Activated naive CD4-positive, alpha-beta T cell (primary cell): ENCODE measurements at regions not wholly inside any gene's neighbourhood (a gene's known extent, or its start where the extent isn't known, plus 50 kb on each side); places are given as distances from the start of the nearest gene placed in this dataset.
"Not testable (repeated sequence)": the region's sequence is repeated elsewhere in the genome, so short reads cannot be mapped to it uniquely, and the experiment has no call there.

Experiments
- DNase-seq, 4 experiments: peaks; one replicate each; lab custom pipeline; 2025; lab: John Stamatoyannopoulos, UW

DNA sequence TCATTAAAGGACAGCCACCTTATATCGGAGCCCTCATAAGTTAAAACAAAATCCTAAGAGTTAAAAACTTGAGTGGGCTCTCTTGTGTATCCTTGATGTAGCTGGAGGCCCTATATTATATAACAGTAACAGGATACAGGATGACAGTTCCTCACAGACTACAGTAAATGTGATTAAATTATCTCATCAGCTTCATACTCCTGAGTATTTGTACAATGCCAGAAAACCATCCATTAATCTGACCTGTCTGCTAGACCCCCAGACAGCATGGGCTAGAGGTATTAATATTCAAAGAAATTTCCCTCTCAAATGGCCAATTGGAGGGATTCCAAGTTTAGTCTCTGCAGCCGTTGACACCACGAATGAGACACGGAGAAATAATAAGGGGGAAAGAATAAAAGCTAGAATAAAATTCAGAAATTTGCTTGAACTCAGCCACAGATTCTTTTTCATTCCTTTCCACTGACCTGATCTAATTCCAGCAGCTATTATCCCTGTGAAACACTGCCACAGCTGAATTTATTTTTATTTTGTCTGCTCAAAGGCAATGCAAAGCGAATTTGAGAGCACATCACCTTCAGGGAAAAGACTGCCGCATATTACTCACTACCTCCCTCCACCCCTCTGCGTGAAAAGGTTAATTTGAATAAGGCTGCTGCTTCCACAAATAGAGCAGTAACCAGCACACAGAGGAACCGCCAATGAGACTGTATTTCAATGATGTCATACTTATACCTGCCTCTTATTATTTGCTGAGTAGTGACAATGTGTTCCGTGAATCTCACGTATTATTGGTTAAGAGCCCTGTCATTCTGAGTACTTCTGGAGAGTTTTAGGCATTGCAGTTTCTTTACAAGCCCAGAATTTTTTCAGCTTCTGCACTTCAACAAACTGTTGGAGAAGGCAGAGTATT lies 155.9 kb upstream of the KLF12 start:
- no peak for DNase-seq

DNA sequence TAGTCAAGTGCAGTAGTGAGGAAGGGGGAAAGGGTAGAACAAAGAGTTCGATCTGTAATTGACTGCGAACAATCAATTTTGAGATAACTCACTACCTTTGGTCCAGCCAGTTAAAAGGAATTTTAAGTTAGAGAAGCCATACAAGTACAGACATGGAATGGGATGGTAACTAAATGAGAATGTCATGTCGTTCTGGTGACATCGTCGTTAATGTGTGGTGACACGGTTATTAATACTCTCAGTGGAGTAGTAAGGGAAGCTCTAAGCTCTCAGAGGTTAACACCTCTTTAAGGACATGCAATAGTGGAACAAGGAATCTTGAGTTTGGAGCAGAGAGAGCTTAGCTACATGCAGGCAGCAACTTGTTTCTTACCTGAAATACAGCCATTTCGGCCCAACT lies 154.9 kb upstream of the KLF12 start:
- DNase-seq = no peak

- DNase-seq = peak in 2 of 4 experiments; percentile 9 to 12
Measured at GRCh38 chr13:74288361-74288911, 154.2 kb upstream of the KLF12 start.

DNA sequence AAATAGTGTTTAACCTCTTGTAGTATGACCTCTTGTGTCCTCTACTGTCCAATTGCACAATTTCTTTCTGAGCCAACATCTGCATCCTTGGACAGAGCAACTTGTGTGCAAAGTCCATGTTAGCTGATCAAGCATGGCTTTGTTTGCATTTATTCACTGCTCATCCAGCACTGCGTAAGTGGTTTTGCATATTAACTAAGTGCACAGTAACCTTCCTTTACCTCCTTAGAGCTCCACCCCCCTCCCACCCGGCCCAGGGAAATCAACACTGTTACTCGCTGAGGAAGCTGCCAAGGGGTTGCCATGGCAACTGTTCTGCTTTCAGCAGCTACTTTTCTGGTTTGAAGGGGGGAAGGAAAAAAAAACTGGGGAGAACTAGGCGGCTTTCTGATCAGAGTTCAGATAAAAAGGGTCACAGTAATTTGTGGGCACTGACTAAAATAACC lies 153.5 kb upstream of the KLF12 start:
- peak; percentile 3 to 77 (median 46) for DNase-seq

DNA sequence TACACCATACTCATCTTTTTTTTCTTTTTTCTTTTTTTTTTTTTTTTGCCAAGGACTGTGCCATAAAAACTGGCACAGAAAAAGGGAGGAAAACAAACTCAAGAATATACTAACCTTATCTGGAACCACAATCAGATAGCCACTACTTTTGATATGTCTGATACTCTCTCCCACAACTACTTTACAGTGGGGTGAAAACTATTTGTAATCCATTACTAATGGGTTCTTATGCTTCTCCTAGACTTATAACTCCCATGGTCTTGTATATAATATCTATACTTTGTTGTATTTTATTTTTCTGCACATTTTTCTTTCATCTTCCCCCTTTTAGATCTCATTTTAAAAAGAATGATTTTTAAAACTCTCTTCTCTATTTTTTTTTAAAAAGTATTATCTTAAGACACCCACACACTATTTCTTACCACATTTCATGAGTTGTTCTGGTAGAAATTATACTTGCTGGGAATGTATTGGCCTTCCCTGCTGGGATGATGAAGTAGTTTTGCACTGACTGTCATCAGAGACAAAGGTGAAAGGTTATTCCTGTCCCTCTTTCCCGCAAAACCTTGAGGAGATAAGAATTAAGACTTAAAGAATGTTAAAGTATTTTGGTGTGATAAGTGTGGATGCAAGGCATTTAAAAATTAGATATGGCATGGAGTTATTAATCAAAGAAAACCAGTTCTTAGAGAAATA lies 146.7 kb upstream of the KLF12 start:
- DNase-seq = no peak

- no peak for DNase-seq
Measured at GRCh38 chr13:74280093-74280794, 146.0 kb upstream of the KLF12 start.

GRCh38 chr13:74278901-74279300 lies 144.7 kb upstream of the KLF12 start:
- no peak for DNase-seq

- DNase-seq = no peak
Measured at GRCh38 chr13:74274916-74275315, 140.7 kb upstream of the KLF12 start.

DNA sequence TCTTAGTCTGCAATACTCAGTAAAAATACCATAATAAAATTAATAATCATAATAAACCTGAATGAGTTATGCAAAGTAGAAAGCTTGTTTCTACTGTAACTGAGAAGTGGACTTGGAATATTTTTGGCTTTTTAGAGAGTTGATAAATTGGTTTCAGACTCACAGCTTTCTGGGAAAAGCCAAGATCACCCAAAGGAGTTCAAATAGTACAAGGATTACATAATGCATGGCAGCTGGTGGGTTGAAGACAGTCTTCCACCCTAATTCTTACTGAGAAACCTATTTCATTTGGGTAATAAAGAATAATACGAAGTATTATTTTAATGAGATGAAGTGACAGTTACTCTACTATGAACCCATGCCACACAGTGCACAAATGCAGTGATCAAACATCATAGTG lies 139.4 kb upstream of the KLF12 start:
- no peak for DNase-seq

DNA sequence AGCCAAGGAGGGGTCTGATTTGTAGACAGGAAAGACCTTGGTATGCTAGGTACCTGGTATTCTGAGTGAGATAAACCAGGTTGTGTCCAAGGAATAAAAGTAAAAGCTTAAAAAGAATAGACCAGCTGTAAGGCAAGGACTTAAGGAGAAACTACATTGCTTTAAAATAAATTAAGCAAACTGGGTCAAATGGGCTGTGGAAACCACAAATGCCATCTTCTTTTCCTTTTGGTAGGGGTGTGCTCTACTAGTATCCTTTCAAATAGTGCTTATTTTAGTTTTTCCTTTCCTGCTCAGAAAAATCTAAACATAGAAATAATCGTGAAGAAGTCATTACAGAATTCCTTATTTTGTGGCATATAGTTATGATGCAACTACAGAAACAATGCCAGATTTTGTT lies 138.6 kb upstream of the KLF12 start:
- DNase-seq = no peak

DNA sequence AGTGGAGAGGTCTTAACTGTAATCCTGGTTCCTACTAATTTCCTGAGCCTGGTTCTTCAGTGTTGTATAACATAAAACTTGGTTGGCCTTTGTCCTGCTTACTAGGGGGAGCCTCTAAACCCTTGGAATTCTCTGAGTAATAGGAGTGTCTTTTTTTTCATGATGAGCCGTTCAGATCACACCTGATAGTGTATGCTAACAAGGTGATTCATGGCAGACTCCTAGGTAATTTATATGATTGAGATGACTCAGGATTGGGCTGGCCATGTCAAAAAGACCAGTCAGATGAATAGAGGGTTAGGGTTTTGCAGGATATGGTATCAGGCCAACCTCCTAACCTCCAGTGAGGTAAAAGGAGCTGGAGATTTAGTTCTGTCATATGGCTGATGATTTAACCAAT lies 135.8 kb upstream of the KLF12 start:
- no peak for DNase-seq

GRCh38 chr13:74266861-74267260 lies 132.7 kb upstream of the KLF12 start:
- no peak for DNase-seq

DNA sequence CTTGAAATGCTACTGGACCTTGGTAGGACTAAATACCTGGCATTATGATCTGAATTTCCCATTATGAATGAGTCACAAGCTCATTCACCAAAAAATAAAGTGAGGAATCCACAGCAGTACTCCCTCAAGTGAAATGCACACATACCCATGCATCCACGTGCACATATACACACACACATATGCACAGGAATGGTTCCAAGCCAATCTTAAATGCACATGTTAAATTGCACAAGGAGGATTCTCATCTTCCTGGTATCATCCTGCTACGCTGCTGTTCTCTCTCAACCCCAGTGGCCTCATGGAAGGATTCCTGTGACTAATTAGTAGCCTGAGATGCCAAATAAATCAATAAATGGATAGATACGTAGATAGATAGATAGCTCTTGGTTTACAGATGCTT lies 132.1 kb upstream of the KLF12 start:
- no peak for DNase-seq

GRCh38 chr13:74264333-74264732 lies 130.1 kb upstream of the KLF12 start:
- DNase-seq = no peak

- not testable (repeated sequence) for DNase-seq
Measured at GRCh38 chr13:74260420-74260819, 126.2 kb upstream of the KLF12 start.

GRCh38 chr13:74259641-74260040 lies 125.4 kb upstream of the KLF12 start:
- DNase-seq = no peak

- no peak for DNase-seq
Measured at GRCh38 chr13:74258961-74259360, 124.8 kb upstream of the KLF12 start.

- no peak for DNase-seq
Measured at GRCh38 chr13:74256969-74257368, 122.8 kb upstream of the KLF12 start.

- no peak for DNase-seq
Measured at GRCh38 chr13:74253161-74253560, 119.0 kb upstream of the KLF12 start.

DNA sequence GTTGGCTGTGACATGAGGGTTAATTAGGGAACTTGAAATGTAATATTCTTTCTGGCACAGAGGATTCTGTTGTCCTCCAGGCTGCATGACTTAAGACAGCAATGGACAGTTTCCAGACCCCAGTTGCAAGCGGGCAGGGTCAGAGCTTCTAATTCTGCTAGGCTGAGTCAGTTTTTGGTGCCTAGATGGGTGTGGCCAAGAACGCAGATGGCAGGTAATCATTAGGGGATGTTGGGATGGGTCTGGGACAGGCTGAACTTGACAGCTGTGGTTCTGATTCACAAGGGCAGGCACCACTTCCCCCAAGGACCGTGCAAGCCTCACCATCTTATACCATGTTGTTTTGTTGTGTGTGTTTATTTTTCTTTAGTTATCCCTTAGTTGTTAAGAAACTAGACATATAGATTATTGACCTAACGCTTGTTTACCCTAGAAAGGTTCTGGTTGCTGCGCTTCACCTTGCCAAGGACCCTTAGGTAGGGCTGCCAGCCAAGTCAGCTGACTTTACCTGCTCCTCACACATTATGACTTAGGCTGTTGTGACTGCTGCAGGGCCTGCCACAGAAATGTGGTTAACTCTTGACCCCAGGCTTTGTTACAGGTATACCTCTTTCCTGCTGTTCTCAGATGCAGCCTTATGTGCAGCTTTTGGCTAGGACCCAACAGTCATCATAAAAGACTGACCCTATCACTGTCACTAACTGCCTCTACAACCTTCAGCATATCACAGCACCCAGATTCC lies 117.7 kb upstream of the KLF12 start:
- no peak for DNase-seq

GRCh38 chr13:74250738-74251190 lies 116.6 kb upstream of the KLF12 start:
- DNase-seq = no peak

- no peak for DNase-seq
Measured at GRCh38 chr13:74248477-74248876, 114.3 kb upstream of the KLF12 start.
